H1 (cell line): ENCODE measurements at regions not wholly inside any gene's neighbourhood (a gene's known extent, or its start where the extent isn't known, plus 50 kb on each side); places are given as distances from the start of the nearest gene placed in this dataset.
A peak's percentile ranks its signal among the peaks of the same experiment; 100 is the strongest.

Experiments
- CTCF ChIA-PET: fragments of 300-600 bp; sonication (Branson Sonifier 250); formaldehyde crosslinking; loops from one replicate; lab custom pipeline; 2021; ENCODE audit not compliant: partially characterized antibody; lab: Charles Lee
- POLR2A ChIA-PET: fragments of 300-600 bp; sonication (Branson Sonifier 250); formaldehyde crosslinking; loops from one replicate; lab custom pipeline; 2021; ENCODE audit warnings: inconsistent platforms; ENCODE audit not compliant: partially characterized antibody; lab: Charles Lee
- DNase-seq, 2 experiments: peaks; one replicate each; pipeline versions ENCODE4 v3.0.0 to v3.0.0-alpha.2; 2010 to 2022; ENCODE audit warnings: low spot score in 2 of 2, low read depth in 1 of 2, mixed read lengths in 1 of 2
- FAIRE-seq: peaks from 2 replicates; lab custom pipeline; 2011; peaks lifted over from hg19 to GRCh38; lab: Jason Lieb, UNC
- H2AFZ ChIP-seq: 2 replicates; pipeline ENCODE4 v1.8.1; 2012; ENCODE audit warnings: low read length, inconsistent platforms
- H2AK5ac ChIP-seq: 2 replicates; pipeline ENCODE4 v1.6.1; 2013; ENCODE audit warnings: low read depth, low read length
- H2BK120ac ChIP-seq: replicated peaks from 2 replicates; pipeline ENCODE3; 2013; ENCODE audit warnings: low read depth, low read length, inconsistent platforms
- H2BK12ac ChIP-seq: 2 replicates; pipeline ENCODE4 v1.6.1; 2013; ENCODE audit warnings: low read depth, low read length
- H2BK15ac ChIP-seq: 2 replicates; pipeline ENCODE4 v1.6.1; 2013; ENCODE audit warnings: low read length
- H2BK20ac ChIP-seq: 2 replicates; pipeline ENCODE4 v1.6.1; 2013; ENCODE audit warnings: low read length
- H2BK5ac ChIP-seq: 2 replicates; pipeline ENCODE4 v1.6.1; 2013; ENCODE audit warnings: low read depth, low read length
- H3K14ac ChIP-seq: 2 replicates; pipeline ENCODE4 v1.6.1; 2013; ENCODE audit warnings: inconsistent platforms; ENCODE audit not compliant: insufficient read length
- H3K18ac ChIP-seq: 2 replicates; pipeline ENCODE4 v1.6.1; 2013; ENCODE audit warnings: low read length; ENCODE audit errors: extremely low read depth
- H3K23ac ChIP-seq: 2 replicates; pipeline ENCODE4 v1.6.1; 2013; ENCODE audit warnings: inconsistent platforms; ENCODE audit not compliant: insufficient read length
- H3K23me2 ChIP-seq: 2 replicates; pipeline ENCODE4 v1.6.1; 2013; ENCODE audit warnings: low read depth, low read length
- H3K27ac ChIP-seq: 2 replicates; pipeline ENCODE4 v1.6.1; 2011; ENCODE audit warnings: low read depth, low read length, inconsistent platforms
- H3K27me3 ChIP-seq, 4 experiments: replicated peaks in 1 of 4; 1 replicate in 1 of 4; 2 replicates in 3 of 4; pipeline versions ENCODE4 v1.6.1 to v1.8.1; 2011 to 2013; ENCODE audit warnings: low read length in 3 of 4, mild to moderate bottlenecking in 3 of 4, inconsistent platforms in 2 of 4, mixed read lengths in 2 of 4, moderate library complexity in 1 of 4; ENCODE audit not compliant: control insufficient read depth in 3 of 4, insufficient read depth in 3 of 4; ENCODE audit errors: extremely low read depth in 1 of 4
- H3K36me3 ChIP-seq, 4 experiments: 2 replicates each; pipeline versions ENCODE4 v1.6.1 to v1.8.1; 2011 to 2013; ENCODE audit warnings: mild to moderate bottlenecking in 4 of 4, low read length in 3 of 4, moderate library complexity in 2 of 4, control low read depth in 1 of 4, inconsistent platforms in 1 of 4; ENCODE audit not compliant: insufficient read depth in 4 of 4, control insufficient read depth in 2 of 4
- H3K4ac ChIP-seq: replicated peaks from 2 replicates; pipeline ENCODE3; 2013; ENCODE audit warnings: low read length, low read depth, mixed read lengths, inconsistent platforms; ENCODE audit not compliant: insufficient read length
- H3K4me1 ChIP-seq, 4 experiments: replicated peaks in 1 of 4; 1 replicate in 1 of 4; 2 replicates in 3 of 4; pipeline versions ENCODE4 v1.6.1 to v1.8.1; 2011 to 2013; ENCODE audit warnings: low read length in 3 of 4, inconsistent platforms in 2 of 4, mixed read lengths in 1 of 4; ENCODE audit not compliant: insufficient read depth in 4 of 4, control insufficient read depth in 3 of 4
- H3K4me2 ChIP-seq, 2 experiments: 2 replicates each; pipeline versions ENCODE4 v1.6.1 to v1.8.1; 2011 to 2013; ENCODE audit warnings: low read depth in 2 of 2, low read length in 2 of 2, control low read depth in 1 of 2, inconsistent platforms in 1 of 2, mild to moderate bottlenecking in 1 of 2; ENCODE audit not compliant: insufficient read depth in 1 of 2
- H3K4me3 ChIP-seq, 4 experiments: fragments of 200-600, 300-600 bp in 1 of 4; sonication (generic), shearing (Covaris generic), sonication (Bioruptor Twin) in 1 of 4; 2 replicates each; pipeline versions ENCODE4 v1.5.1 to v1.8.1; 2011 to 2016; ENCODE audit warnings: low read length in 4 of 4, low read depth in 3 of 4, control low read depth in 2 of 4, inconsistent platforms in 2 of 4, mild to moderate bottlenecking in 2 of 4, mixed read lengths in 1 of 4, moderate library complexity in 1 of 4; ENCODE audit not compliant: insufficient read depth in 2 of 4; ENCODE audit errors: extremely low read depth in 1 of 4
- H3K56ac ChIP-seq: replicated peaks from 2 replicates; pipeline ENCODE3; 2013; ENCODE audit warnings: low read depth, mild to moderate bottlenecking, mixed read lengths, low read length, inconsistent platforms; ENCODE audit not compliant: insufficient read length
- H3K79me1 ChIP-seq: 2 replicates; pipeline ENCODE4 v1.6.1; 2013; ENCODE audit warnings: low read depth, low read length, control low read depth
- H3K79me2 ChIP-seq, 2 experiments: 2 replicates each; pipeline versions ENCODE4 v1.6.1 to v1.8.1; 2012 to 2013; ENCODE audit warnings: low read length in 2 of 2, mild to moderate bottlenecking in 2 of 2, inconsistent platforms in 1 of 2; ENCODE audit not compliant: insufficient read depth in 2 of 2, control insufficient read depth in 1 of 2
- H3K9ac ChIP-seq, 4 experiments: replicated peaks in 1 of 4; 1 replicate in 1 of 4; 2 replicates in 3 of 4; pipeline versions ENCODE4 v1.6.1 to v1.8.1; 2011 to 2013; ENCODE audit warnings: low read depth in 3 of 4, low read length in 3 of 4, control low read depth in 2 of 4, mild to moderate bottlenecking in 2 of 4, moderate library complexity in 2 of 4, inconsistent platforms in 1 of 4; ENCODE audit errors: extremely low read depth in 1 of 4
- H3K9me3 ChIP-seq, 2 experiments: 2 replicates each; pipeline versions ENCODE4 v1.6.1 to v1.8.1; 2012 to 2013; ENCODE audit warnings: mild to moderate bottlenecking in 2 of 2, moderate library complexity in 2 of 2, control low read depth in 1 of 2, inconsistent platforms in 1 of 2, low read depth in 1 of 2, low read length in 1 of 2, mixed read lengths in 1 of 2; ENCODE audit not compliant: insufficient read depth in 2 of 2
- H4K20me1 ChIP-seq, 2 experiments: replicated peaks in 1 of 2; 2 replicates each; pipeline versions ENCODE3 to v1.8.1; 2011 to 2013; ENCODE audit warnings: inconsistent platforms in 2 of 2, low read length in 2 of 2, mild to moderate bottlenecking in 1 of 2; ENCODE audit not compliant: insufficient read depth in 2 of 2, control insufficient read depth in 1 of 2
- H4K5ac ChIP-seq: 2 replicates; pipeline ENCODE4 v1.6.1; 2013; ENCODE audit warnings: low read length, low read depth, mixed read lengths, inconsistent platforms; ENCODE audit not compliant: insufficient read length
- H4K8ac ChIP-seq: 2 replicates; pipeline ENCODE4 v1.8.0; 2013; ENCODE audit warnings: mild to moderate bottlenecking, moderate library complexity, low read length, inconsistent platforms; ENCODE audit not compliant: insufficient read depth; ENCODE audit errors: extremely low read depth
- H4K91ac ChIP-seq: replicated peaks from 2 replicates; pipeline ENCODE3; 2013; ENCODE audit warnings: low read length, mixed read lengths, inconsistent platforms; ENCODE audit not compliant: insufficient read length
- RAD21 ChIP-seq, 2 experiments: IDR thresholded peaks in 1 of 2; conservative IDR thresholded peaks in 1 of 2; 2 replicates each; pipeline ENCODE4 v1.6.1; 2011; ENCODE audit warnings: low read depth in 2 of 2, low read length in 2 of 2, improper control_type of control experiment in 1 of 2, inconsistent platforms in 1 of 2, mild to moderate bottlenecking in 1 of 2, moderate library complexity in 1 of 2
- RBBP5 ChIP-seq: IDR thresholded peaks from 2 replicates; pipeline ENCODE4 v1.7.1; 2012; ENCODE audit warnings: low read depth, mild to moderate bottlenecking, inconsistent platforms, low read length, moderate library complexity, borderline replicate concordance
- WGBS, 2 experiments: shearing (Covaris generic) in 1 of 2; methylation state at CpG; one replicate each; pipeline versions ENCODE4 v1.1.6 to v1.1.7; 2013 to 2015; ENCODE audit warnings: low lambda C conversion rate in 2 of 2, mixed read lengths in 2 of 2, inconsistent platforms in 1 of 2, low coverage in 1 of 2, missing lambda C conversion rate in 1 of 2; ENCODE audit not compliant: insufficient replicate concordance in 2 of 2, insufficient coverage in 1 of 2, insufficient read length in 1 of 2; ENCODE audit errors: extremely low coverage in 1 of 2, missing lambda C conversion rate in 1 of 2; 5-methylcytosine and 5-hydroxymethylcytosine counted together
- TF ChIP-seq, protein P1 (sequence below), 3 experiments: IDR thresholded peaks; 1 replicate in 2 of 3; 2 replicates in 1 of 3; pipeline versions ENCODE4 v1.5.1 to v1.6.1; 2011; ENCODE audit warnings: low read length in 3 of 3, mild to moderate bottlenecking in 3 of 3, inconsistent platforms in 2 of 3, low read depth in 1 of 3, moderate library complexity in 1 of 3; ENCODE audit not compliant: insufficient read depth in 1 of 3; ENCODE audit errors: control extremely low read depth in 1 of 3

DNA sequence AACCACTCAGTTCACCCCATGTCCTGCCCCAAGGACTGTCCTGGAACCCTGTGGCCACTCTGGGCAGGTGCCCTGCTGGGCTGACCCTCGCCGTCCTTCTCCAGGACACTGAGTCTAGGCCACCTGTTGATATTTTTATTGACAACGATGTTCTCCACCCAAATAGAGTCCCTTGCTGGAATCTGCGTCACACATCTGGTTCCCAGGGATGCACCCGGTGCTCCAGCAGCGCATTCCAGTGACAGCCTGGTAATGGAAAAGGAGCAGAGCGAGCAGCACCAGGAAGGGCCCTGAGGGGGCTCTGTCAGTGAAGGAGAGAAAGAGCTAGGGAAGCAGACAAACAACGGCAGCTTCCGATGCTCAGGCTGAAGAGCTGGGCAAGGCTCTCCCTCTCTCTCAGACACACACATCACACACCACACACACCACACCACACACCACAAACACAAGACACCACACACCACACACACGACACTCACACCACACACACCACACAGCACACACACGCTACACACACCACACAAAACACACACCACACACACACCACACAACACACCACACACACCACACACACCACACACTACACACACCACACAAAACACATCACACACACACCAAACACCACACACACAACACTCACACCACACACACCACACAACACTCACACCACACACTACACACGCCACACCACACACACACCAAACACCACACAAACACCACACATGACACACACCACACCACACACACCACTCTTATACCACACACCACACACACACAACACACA, 117.9 kb upstream of the THBS2 start:
- no peak overlapping the region for H2BK120ac ChIP-seq
- no peak overlapping the region; the same call in 1 of the 2 replicates for H4K8ac ChIP-seq
- H3K4me3 ChIP-seq = no peak overlapping the region
- peaks cover 13% of the 10 kb centered on the region; the same call in 1 of the 2 replicates for H3K23me2 ChIP-seq
- H3K9ac ChIP-seq = no peak overlapping the region
- H3K56ac ChIP-seq = peak overlapping the region; percentile 100
- peaks cover 0 to 2% (median 0%) of the 10 kb centered on the region in 4 experiments; a peak in 1 of 7 replicates for H3K4me1 ChIP-seq
- H2BK5ac ChIP-seq = no peak overlapping the region
- H3K27ac ChIP-seq = no peak overlapping the region
- TF ChIP-seq RAD21 (IDR thresholded peaks at IDR 0.05 in 1 of 2, conservative IDR thresholded peaks at IDR 0.05 in 1 of 2; ENCODE audit: low read depth in 2 of 2, low read length in 2 of 2) = peak; percentile 12 to 20; a peak in 1 of 4 replicates
- TF ChIP-seq RBBP5 = no peak
- TF ChIP-seq, protein P1, sequence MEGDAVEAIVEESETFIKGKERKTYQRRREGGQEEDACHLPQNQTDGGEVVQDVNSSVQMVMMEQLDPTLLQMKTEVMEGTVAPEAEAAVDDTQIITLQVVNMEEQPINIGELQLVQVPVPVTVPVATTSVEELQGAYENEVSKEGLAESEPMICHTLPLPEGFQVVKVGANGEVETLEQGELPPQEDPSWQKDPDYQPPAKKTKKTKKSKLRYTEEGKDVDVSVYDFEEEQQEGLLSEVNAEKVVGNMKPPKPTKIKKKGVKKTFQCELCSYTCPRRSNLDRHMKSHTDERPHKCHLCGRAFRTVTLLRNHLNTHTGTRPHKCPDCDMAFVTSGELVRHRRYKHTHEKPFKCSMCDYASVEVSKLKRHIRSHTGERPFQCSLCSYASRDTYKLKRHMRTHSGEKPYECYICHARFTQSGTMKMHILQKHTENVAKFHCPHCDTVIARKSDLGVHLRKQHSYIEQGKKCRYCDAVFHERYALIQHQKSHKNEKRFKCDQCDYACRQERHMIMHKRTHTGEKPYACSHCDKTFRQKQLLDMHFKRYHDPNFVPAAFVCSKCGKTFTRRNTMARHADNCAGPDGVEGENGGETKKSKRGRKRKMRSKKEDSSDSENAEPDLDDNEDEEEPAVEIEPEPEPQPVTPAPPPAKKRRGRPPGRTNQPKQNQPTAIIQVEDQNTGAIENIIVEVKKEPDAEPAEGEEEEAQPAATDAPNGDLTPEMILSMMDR (IDR thresholded peaks at IDR 0.05; ENCODE audit: control extremely low read depth in 1 of 3, insufficient read depth in 1 of 3, low read depth in 1 of 3, low read length in 3 of 3) = 0 out of 4 replicates have a peak, but pooled peaks of 1 of the 3 experiments have one; percentile 2
- peak overlapping the region; percentile 20; the same call in 1 of the 2 replicates for H2BK12ac ChIP-seq
- peak overlapping the region; percentile 32 for H3K4ac ChIP-seq
- 0 out of 2 replicates have a peak, but pooled peaks cover 6% of the 10 kb centered on the region for H3K79me1 ChIP-seq
- H2BK20ac ChIP-seq = no peak overlapping the region
- no peak overlapping the region for H3K18ac ChIP-seq
- H2AK5ac ChIP-seq = peak overlapping the region; percentile 14; the same call in 1 of the 2 replicates
- peak overlapping the region; percentile 6 for H4K5ac ChIP-seq
- peaks cover 2 to 7% of the 10 kb centered on the region in 2 experiments; a peak in 2 of 4 replicates for H3K9me3 ChIP-seq
- H3K36me3 ChIP-seq = no peaks in the 10 kb centered on the region
- no peak overlapping the region for H3K23ac ChIP-seq
- H3K27me3 ChIP-seq = peaks cover 0 to 2% (median 0%) of the 10 kb centered on the region in 4 experiments; a peak in 1 of 7 replicates
- peaks cover 0 to 11% of the 10 kb centered on the region in 2 experiments for H4K20me1 ChIP-seq
- no peak for FAIRE-seq
- DNase-seq = no peak
- CTCF ChIA-PET = interaction anchor here (1.1 to 1.5 kb wide), 2 partner anchors 37 to 460 kb away, joined by 3 read pairs; no protein-coding TSS in a partner anchor
- peak overlapping the region; percentile 2; the same call in 1 of the 2 replicates for H2BK15ac ChIP-seq
- H2AFZ ChIP-seq = no peak overlapping the region
- no peak overlapping the region for H3K4me2 ChIP-seq
- POLR2A ChIA-PET = no interaction called here
- H3K14ac ChIP-seq = no peak overlapping the region
- H3K79me2 ChIP-seq = no peaks in the 10 kb centered on the region
- H4K91ac ChIP-seq = peak overlapping the region; percentile 79
- WGBS, 2 experiments = 92 to 100% methylated on average over 1 to 10 of the region's 12 CpGs
